ENCODE measurements at regions not wholly inside any gene's neighbourhood (a gene's known extent, or its start where the extent isn't known, plus 50 kb on each side); places are given as distances from the start of the nearest gene placed in this dataset.

DNA sequence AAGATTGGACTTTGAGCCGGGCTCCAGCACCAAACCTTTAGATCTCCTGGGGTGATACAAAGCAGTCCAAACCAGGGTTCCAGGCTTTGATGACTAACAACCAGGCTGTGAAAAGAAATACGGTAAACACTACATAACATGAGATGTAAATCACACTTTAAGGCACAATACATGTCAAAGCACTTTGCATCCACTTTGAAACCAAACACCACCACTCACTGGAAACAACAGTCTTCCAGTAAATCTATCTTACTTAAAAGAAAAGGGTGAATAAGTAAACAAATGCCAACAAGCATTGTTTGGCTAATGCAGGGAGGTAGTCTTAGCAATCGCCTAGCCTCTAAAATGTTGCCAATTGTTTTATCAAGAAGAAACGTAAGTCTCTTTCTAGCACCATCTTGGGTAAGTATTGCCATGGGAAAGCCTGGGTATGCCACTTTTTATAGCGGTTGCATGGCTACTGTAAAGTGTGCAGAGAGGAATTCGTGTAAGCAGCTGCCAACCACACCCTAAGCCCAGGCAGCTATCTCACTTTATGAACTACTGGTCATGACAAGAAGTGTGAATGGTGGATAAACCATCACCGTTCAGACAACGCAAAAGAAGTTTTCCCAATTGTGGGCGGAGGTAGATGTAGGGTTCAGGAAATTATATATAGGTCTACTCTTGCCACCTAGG lies 267.4 kb upstream of the PSMD7 start:
- peaks cover 4% of the 10 kb centered on the region for H3K27me3 Mint-ChIP-seq
- DNase-seq (no peak), ATAC-seq (ENCODE audit: low read depth) (no peak)
- H3K4me3 Mint-ChIP-seq = no peak overlapping the region
- no peaks in the 10 kb centered on the region for H3K9me3 Mint-ChIP-seq
- H3K36me3 Mint-ChIP-seq = no peaks in the 10 kb centered on the region
- no peaks in the 10 kb centered on the region for H3K4me1 Mint-ChIP-seq
- no peak overlapping the region for H3K27ac Mint-ChIP-seq
- POLR2A ChIA-PET = no interaction called here

DNA sequence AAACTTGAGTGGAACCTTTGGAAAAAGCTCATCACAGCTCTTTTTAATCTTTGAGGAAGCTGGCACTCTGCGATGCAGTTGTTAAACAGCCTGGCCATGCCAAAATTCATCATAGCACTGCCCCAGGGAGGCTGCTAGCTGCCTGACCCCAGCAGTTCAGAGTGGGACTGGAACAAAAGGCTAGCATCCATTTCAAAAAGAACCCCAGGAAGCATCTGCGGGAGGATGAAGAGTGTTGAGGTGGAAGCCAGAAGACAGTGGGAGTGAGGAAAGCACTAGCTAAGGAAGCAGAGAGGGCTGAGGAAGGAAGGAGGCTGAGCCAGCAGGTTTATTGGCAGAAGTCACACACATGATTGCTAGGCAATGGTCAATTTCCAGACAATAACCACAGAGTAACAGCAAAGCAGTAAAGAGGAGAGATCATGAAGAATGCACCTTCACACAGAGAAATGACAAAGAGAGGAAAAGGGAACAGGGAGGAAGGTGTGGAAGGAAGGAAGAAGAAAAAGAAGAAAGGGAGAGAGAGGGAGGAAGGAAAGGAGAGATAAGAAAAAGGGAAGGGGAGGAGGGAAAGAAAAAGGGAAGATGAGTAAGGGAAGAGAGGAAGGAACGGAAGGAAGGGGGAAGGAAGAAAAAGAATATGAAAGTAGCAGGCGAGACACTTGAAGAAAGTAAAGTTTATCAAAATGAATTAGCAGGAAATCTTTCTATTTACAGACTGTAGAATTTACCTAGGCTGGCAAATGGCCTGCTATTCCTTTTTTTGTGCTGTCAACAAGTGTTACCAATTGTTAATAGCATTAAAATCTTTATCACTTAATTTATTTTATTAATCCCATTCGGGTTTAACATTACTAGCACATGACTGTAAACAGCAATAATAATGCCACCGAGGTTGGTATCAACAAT lies 270.0 kb upstream of the PSMD7 start:
- no peak overlapping the region for H3K4me3 Mint-ChIP-seq
- H3K36me3 Mint-ChIP-seq = no peaks in the 10 kb centered on the region
- H3K27me3 Mint-ChIP-seq = peaks cover 4% of the 10 kb centered on the region
- POLR2A ChIA-PET = no interaction called here
- no peaks in the 10 kb centered on the region for H3K9me3 Mint-ChIP-seq
- H3K27ac Mint-ChIP-seq = no peak overlapping the region
- H3K4me1 Mint-ChIP-seq = no peaks in the 10 kb centered on the region
- ATAC-seq (ENCODE audit: low read depth) = no peak
- DNase-seq = no peak

DNA sequence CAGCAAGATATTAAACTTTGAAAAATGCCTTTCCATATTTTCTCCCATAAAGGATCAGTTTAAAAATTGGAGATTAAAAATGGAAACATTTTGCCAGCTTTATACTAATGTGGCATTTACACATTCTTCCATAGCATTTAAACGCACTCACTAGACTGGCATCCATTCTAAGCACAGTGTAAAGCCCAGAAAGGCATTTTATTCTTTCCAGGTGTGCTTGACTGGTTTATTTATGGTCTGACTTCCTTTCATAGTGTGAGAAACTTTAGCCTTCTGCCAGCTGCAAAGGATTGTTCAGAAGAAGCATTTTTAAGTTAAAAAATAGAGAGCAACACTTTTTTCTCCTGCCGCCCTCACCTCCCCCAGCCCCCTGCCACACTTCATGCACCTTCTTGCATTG lies 271.7 kb upstream of the PSMD7 start:
- Mint-ChIP-seq H3K9me3 (no peaks in the 10 kb centered on the region), H3K4me1 (no peaks in the 10 kb centered on the region), H3K27ac (no peak overlapping the region), H3K36me3 (no peaks in the 10 kb centered on the region), H3K27me3 (peaks cover 4% of the 10 kb centered on the region), H3K4me3 (no peak overlapping the region)
- no peak for ATAC-seq (ENCODE audit: low read depth)
- POLR2A ChIA-PET = no interaction called here
- no peak for DNase-seq

DNA sequence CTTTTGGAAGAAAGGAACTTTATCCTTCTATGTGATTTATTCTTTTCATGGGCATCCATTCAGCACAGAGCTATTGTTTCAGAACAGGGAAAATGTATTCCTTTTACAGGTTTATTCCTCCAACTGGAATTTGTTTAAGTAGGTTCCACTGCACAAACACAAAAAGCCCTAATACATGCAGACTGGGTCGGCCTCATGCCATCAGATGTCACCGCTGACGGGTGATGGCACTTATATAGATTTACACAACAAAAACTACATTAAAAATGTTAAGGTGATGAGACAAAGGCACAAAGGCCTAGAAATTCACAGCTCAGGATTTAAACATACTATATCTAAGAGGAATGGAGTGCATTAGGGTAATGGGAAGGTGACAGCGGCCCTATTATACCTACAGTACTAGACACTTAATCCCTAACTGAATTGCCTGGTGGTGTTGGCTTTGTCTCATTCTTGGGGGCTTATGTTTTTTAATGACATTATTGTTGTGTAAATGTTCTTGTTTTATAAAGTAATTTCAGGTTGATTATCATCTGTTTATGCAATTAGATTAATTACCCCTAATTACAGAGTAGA lies 276.4 kb upstream of the PSMD7 start:
- H3K4me3 Mint-ChIP-seq = no peak overlapping the region
- ATAC-seq (ENCODE audit: low read depth) = no peak
- no peak for DNase-seq
- H3K27ac Mint-ChIP-seq = no peak overlapping the region
- no peaks in the 10 kb centered on the region for H3K36me3 Mint-ChIP-seq
- H3K9me3 Mint-ChIP-seq = no peaks in the 10 kb centered on the region
- peaks cover 2% of the 10 kb centered on the region for H3K27me3 Mint-ChIP-seq
- H3K4me1 Mint-ChIP-seq = no peaks in the 10 kb centered on the region
- POLR2A ChIA-PET = no interaction called here

DNA sequence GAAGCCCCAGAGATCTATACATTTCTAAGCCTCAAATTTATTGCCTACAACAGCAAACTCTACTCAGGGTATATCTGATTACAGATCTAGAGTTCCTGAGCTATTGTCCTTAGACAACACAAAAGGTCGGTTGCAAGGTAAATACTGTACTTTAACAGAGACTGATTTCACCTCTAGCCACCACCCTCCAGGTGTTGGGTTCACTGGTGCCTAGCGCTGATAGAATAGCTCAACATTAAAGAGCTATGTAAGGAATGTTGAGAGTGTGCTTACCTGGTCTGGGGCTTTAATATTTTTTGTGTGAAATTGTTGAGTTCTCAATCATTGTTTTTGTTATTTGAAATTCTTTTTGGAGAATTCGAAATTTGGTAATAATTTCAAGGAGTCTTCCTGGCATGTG lies 277.0 kb upstream of the PSMD7 start:
- peaks cover 2% of the 10 kb centered on the region for H3K9me3 Mint-ChIP-seq
- H3K4me1 Mint-ChIP-seq = no peaks in the 10 kb centered on the region
- POLR2A ChIA-PET = no interaction called here
- DNase-seq = no peak
- no peak overlapping the region for H3K4me3 Mint-ChIP-seq
- no peaks in the 10 kb centered on the region for H3K36me3 Mint-ChIP-seq
- no peak overlapping the region for H3K27ac Mint-ChIP-seq
- H3K27me3 Mint-ChIP-seq = peaks cover 2% of the 10 kb centered on the region
- no peak for ATAC-seq (ENCODE audit: low read depth)

DNA sequence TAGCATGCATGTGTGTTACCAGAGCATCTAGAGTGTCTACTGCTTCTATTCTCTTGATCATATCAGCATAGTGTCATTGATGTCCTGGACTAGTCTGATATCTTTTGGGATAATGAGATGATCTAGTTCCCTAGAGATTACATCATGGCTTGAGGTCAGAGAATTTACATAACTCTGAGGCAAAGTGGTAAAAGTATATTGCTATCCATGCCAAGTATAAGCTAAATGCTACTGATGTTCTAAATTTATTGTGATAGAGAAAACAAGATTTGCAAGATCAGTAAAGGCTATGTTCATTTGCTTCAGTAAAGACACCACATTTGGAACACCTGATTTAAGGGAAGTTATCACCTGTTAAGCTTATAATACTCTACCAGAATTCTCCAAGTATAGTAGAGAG lies 280.7 kb upstream of the PSMD7 start:
- POLR2A ChIA-PET = no interaction called here
- Mint-ChIP-seq H3K27ac (no peak overlapping the region), H3K36me3 (no peaks in the 10 kb centered on the region), H3K9me3 (peaks cover 2% of the 10 kb centered on the region), H3K27me3 (no peaks in the 10 kb centered on the region), H3K4me3 (no peak overlapping the region), H3K4me1 (no peaks in the 10 kb centered on the region)
- DNase-seq = no peak
- no peak for ATAC-seq (ENCODE audit: low read depth)

DNA sequence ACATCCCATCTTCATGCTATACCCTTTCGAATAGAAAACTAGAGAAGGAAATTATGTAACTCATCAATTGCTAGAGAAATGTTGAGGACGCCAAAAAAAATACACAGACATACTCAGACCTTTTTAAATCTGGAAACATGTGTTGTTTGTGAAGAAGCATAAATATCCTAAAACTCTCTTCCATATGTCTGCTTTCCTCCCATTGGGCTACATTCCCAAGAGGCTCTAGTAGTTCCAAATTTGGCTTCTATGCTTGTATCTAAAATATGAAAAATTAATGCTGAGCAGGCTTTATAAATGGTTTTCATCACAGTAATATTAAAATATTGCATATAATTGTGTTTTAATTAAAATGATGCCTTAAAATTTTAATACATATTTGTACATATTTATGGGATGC lies 297.9 kb upstream of the PSMD7 start:
- POLR2A ChIA-PET = no interaction called here
- DNase-seq = no peak
- Mint-ChIP-seq H3K4me1 (no peaks in the 10 kb centered on the region), H3K36me3 (no peaks in the 10 kb centered on the region), H3K27ac (no peak overlapping the region), H3K9me3 (peaks cover 1% of the 10 kb centered on the region), H3K4me3 (no peak overlapping the region), H3K27me3 (peaks cover 5% of the 10 kb centered on the region)
- no peak for ATAC-seq (ENCODE audit: low read depth)

DNA sequence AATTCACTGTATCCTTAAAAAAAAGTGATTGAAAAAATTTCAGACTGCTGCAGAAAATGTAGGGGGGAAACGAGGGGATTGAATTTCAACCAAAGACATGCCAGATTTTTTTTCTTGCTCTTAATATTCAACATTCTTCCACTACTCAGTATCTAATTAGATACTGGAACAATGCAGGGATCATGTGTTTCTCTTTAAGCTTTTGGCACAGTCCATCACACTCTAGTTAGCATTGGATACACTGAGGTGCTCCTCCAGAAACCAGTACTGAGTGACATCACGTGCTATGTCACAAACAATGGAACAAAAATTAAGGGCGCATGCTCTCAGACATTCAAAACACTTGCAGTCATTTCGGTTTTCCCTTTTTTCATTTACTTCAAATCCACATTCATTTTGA lies 298.6 kb upstream of the PSMD7 start:
- DNase-seq (no peak), ATAC-seq (ENCODE audit: low read depth) (no peak)
- Mint-ChIP-seq H3K4me3 (no peak overlapping the region), H3K27ac (no peak overlapping the region), H3K4me1 (no peaks in the 10 kb centered on the region), H3K9me3 (no peaks in the 10 kb centered on the region), H3K36me3 (no peaks in the 10 kb centered on the region), H3K27me3 (peaks cover 5% of the 10 kb centered on the region)
- POLR2A ChIA-PET = no interaction called here

DNA sequence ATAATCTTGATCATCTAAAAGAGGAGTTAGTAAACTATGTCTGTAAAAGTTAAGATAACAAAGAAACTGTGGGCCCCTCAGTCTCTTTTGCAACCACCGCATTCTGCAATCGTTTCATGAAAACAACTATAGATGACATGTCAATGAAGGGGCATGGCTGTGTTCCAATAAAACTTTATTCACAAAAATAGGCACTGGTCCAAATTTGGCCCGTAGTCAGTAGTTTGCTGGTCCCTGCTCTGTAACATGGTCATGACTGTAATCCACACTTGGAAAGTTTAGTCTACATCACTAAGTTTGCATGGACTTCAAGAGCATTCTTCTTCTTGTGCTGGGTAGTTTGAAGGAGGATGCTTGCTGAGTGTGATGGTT lies 299.3 kb upstream of the PSMD7 start:
- Mint-ChIP-seq H3K4me1 (no peaks in the 10 kb centered on the region), H3K36me3 (no peaks in the 10 kb centered on the region), H3K4me3 (no peak overlapping the region), H3K27me3 (peaks cover 2% of the 10 kb centered on the region), H3K27ac (no peak overlapping the region), H3K9me3 (no peaks in the 10 kb centered on the region)
- ATAC-seq (ENCODE audit: low read depth) (no peak), DNase-seq (no peak)
- POLR2A ChIA-PET = no interaction called here

DNA sequence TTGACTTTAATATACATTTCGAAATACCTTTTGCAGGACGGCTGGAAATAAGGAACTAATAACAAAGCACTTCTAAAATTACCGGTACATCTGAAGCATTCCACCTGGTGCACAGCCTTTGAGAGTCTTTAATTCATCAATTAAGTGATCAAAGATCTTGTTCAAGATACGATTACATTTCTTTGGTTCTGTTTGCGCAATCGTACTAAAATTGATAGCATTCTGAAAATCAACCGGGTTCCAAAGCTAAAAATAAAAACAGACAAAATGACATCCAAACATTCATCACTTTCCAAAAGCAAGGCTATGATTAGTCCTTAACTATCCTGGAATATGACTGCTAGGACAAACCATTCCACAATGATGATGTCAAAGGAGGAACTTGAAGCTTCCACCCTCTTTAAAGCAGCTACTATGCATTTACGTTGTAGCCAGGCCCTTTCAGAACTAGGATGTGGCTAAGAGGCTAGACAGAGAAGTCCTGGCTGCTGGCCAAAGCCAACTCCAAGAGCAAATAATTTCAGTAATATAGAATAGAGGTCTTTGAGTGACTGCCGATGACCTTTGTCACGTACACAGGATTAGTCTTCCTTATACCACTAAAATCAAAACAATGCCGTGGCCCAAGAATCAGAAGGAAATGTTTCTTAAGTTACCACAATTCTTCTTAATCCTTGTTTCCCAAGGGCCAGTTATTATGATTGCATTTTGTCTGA lies 299.8 kb upstream of the PSMD7 start:
- H3K27ac Mint-ChIP-seq = no peak overlapping the region
- no peak overlapping the region for H3K4me3 Mint-ChIP-seq
- DNase-seq = no peak
- POLR2A ChIA-PET = no interaction called here
- H3K9me3 Mint-ChIP-seq = no peaks in the 10 kb centered on the region
- H3K4me1 Mint-ChIP-seq = no peaks in the 10 kb centered on the region
- no peaks in the 10 kb centered on the region for H3K36me3 Mint-ChIP-seq
- H3K27me3 Mint-ChIP-seq = no peaks in the 10 kb centered on the region
- no peak for ATAC-seq (ENCODE audit: low read depth)

DNA sequence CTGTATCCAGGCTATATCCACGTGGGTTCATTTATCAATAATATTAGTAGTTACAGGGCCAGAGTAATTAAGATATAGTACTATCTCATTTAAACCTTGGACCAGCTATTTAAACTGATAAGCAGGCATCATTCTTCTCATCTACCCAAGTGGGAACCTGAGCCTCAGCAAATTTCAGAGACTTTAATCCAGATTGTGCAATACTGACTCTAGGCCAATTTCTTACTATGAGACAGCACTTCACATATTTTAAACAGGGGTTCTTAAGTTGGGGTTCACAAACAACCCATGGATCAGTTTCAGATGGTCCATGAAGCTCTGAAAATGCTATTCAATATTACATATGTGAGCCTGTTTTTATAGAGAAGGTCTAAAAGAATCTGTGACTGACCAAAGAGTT lies 302.7 kb upstream of the PSMD7 start:
- no peak overlapping the region for H3K27ac Mint-ChIP-seq
- H3K4me1 Mint-ChIP-seq = no peaks in the 10 kb centered on the region
- POLR2A ChIA-PET = no interaction called here
- ATAC-seq (ENCODE audit: low read depth) (no peak), DNase-seq (no peak)
- no peak overlapping the region for H3K4me3 Mint-ChIP-seq
- no peaks in the 10 kb centered on the region for H3K36me3 Mint-ChIP-seq
- H3K27me3 Mint-ChIP-seq = no peaks in the 10 kb centered on the region
- H3K9me3 Mint-ChIP-seq = no peaks in the 10 kb centered on the region

DNA sequence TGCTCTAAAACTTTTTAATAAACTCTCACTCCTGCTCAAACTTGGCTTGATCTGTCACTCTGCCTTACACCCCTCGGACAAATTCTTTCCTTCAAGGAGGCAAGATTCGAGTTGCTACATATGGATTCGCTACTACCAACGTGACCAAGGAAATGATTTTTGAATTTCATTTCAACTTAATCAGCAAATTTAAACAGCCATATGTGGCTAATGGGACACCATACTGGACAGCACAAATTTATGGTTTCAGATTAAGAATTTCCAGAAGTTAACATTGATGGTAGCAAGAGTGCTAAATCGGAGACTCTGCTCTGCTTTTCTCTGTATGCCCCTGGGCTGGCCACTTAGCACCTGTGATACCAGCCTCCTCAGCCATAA lies 318.2 kb upstream of the PSMD7 start:
- POLR2A ChIA-PET = no interaction called here
- no peak overlapping the region for H3K4me3 Mint-ChIP-seq
- no peak for ATAC-seq (ENCODE audit: low read depth)

DNA sequence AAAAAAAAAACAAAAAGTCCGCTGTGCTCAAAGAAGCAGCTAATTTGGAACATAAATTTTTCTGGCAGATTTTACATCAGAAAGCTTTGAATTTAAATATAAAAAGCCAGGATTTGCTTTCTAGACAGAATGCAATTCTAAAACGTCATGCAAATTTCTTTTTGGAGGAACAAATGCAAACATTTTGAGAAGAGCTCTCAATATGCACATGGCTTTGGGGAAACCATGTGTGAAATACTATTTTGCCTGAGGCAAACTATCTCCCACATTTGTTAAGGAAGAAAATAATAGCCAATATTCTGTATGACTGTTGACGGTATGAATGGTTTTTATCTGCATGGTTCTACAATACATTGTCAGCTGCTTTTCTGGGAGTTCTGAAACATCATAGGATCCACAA lies 320.0 kb upstream of the PSMD7 start:
- POLR2A ChIA-PET = no interaction called here
- no peak for DNase-seq
- H3K27ac Mint-ChIP-seq = no peak overlapping the region
- H3K4me3 Mint-ChIP-seq = no peak overlapping the region
- no peaks in the 10 kb centered on the region for H3K27me3 Mint-ChIP-seq
- H3K9me3 Mint-ChIP-seq = peaks cover 7% of the 10 kb centered on the region
- no peak for ATAC-seq (ENCODE audit: low read depth)
- H3K36me3 Mint-ChIP-seq = no peaks in the 10 kb centered on the region
- H3K4me1 Mint-ChIP-seq = no peaks in the 10 kb centered on the region

More for the DNA sequence above, 318.2 kb upstream of the PSMD7 start:
- H3K36me3 Mint-ChIP-seq = no peaks in the 10 kb centered on the region
- no peak overlapping the region for H3K27ac Mint-ChIP-seq
- no peaks in the 10 kb centered on the region for H3K4me1 Mint-ChIP-seq
- DNase-seq = no peak
- peaks cover 7% of the 10 kb centered on the region for H3K9me3 Mint-ChIP-seq
- no peaks in the 10 kb centered on the region for H3K27me3 Mint-ChIP-seq

DNA sequence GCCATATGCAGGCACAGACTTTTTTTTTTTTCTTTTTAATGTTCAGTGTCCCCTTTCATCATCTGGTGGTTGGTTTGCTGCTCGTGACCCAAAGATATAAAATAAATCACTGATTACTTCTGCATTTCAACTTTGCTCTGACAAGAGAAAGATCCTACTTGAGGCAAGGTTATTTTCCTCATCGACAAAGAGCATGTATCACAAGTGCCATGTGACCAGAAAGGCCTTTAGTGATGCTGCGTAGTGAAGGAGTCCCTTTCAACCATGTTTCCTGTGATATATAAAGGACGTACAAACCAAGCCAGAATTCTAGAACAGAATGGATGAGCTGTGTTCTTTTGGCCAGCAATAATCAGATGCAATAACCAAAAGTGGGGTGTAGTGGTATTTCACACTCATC lies 323.4 kb upstream of the PSMD7 start:
- Mint-ChIP-seq H3K4me3 (no peak overlapping the region), H3K27me3 (no peaks in the 10 kb centered on the region), H3K27ac (no peak overlapping the region), H3K4me1 (no peaks in the 10 kb centered on the region), H3K9me3 (peaks cover 2% of the 10 kb centered on the region), H3K36me3 (no peaks in the 10 kb centered on the region)
- ATAC-seq (ENCODE audit: low read depth) = no peak
- POLR2A ChIA-PET = no interaction called here
- DNase-seq = no peak

Data from activated naive CD8-positive, alpha-beta T cell treated with anti-CD3 and anti-CD28 coated beads, Interleukin-2, amount 10 ng/mL, durations not matched to agents 7 days and 5 days (primary cell).